ENCODE measurements at regions not wholly inside any gene's neighbourhood (a gene's known extent, or its start where the extent isn't known, plus 50 kb on each side); places are given as distances from the start of the nearest gene placed in this dataset.

- TF ChIP-seq TSHZ2 (CRISPR knock-in tag; IDR thresholded peaks at IDR 0.05), result no peak
- TF ChIP-seq SNAI2 (CRISPR knock-in tag; IDR thresholded peaks at IDR 0.05), result no peak
- TF ChIP-seq ARNTL (CRISPR knock-in tag; IDR thresholded peaks at IDR 0.05; ENCODE audit: borderline replicate concordance, low read depth), result no peak
- TF ChIP-seq TCF4 (CRISPR knock-in tag; IDR thresholded peaks at IDR 0.05; ENCODE audit: borderline replicate concordance), result no peak
- TF ChIP-seq, protein P1, sequence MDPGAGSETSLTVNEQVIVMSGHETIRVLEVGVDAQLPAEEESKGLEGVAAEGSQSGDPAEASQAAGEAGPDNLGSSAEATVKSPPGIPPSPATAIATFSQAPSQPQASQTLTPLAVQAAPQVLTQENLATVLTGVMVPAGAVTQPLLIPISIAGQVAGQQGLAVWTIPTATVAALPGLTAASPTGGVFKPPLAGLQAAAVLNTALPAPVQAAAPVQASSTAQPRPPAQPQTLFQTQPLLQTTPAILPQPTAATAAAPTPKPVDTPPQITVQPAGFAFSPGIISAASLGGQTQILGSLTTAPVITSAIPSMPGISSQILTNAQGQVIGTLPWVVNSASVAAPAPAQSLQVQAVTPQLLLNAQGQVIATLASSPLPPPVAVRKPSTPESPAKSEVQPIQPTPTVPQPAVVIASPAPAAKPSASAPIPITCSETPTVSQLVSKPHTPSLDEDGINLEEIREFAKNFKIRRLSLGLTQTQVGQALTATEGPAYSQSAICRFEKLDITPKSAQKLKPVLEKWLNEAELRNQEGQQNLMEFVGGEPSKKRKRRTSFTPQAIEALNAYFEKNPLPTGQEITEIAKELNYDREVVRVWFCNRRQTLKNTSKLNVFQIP (CRISPR knock-in tag; IDR thresholded peaks at IDR 0.05; ENCODE audit: borderline replicate concordance, low read depth), result no peak
These were observed 1588.5 kb downstream of the BRINP3 start (continued) for GRCh38 chr1:188889166-188889565.

DNA sequence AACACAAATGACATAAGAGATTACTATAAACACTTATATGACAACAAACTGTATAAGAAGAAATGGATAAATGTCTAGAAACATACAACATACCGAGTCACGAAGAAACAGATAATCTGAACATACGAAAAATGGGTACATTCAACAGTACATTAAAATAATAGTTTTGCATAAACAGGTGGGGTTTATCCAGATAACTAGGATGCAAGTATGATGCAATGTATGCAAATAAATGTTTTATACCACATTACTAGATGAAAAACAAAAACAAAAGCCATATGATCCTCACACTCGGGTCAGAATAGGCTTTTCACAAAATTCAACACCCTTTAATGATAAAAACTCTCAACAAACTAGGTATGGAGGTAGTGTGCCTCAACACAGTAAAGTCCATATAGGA lies 1585.7 kb downstream of the BRINP3 start:
- TF ChIP-seq ESRRG (CRISPR knock-in tag; IDR thresholded peaks at IDR 0.05) (no peak), ZNF8 (CRISPR knock-in tag; IDR thresholded peaks at IDR 0.05) (no peak), TSHZ2 (CRISPR knock-in tag; IDR thresholded peaks at IDR 0.05) (no peak), CSRNP3 (CRISPR knock-in tag; IDR thresholded peaks at IDR 0.05) (no peak), ISL1 (CRISPR knock-in tag; IDR thresholded peaks at IDR 0.05) (no peak), CSDC2 (CRISPR knock-in tag; IDR thresholded peaks at IDR 0.05) (no peak), ZFP30 (CRISPR knock-in tag; IDR thresholded peaks at IDR 0.05) (no peak), TCF4 (CRISPR knock-in tag; IDR thresholded peaks at IDR 0.05; ENCODE audit: borderline replicate concordance) (no peak)
- TF ChIP-seq, protein P2, sequence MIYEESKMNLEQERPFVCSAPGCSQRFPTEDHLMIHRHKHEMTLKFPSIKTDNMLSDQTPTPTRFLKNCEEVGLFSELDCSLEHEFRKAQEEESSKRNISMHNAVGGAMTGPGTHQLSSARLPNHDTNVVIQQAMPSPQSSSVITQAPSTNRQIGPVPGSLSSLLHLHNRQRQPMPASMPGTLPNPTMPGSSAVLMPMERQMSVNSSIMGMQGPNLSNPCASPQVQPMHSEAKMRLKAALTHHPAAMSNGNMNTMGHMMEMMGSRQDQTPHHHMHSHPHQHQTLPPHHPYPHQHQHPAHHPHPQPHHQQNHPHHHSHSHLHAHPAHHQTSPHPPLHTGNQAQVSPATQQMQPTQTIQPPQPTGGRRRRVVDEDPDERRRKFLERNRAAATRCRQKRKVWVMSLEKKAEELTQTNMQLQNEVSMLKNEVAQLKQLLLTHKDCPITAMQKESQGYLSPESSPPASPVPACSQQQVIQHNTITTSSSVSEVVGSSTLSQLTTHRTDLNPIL (CRISPR knock-in tag; IDR thresholded peaks at IDR 0.05; ENCODE audit: low read depth), result no peak
- TF ChIP-seq, protein P1 (CRISPR knock-in tag; IDR thresholded peaks at IDR 0.05; ENCODE audit: borderline replicate concordance, low read depth), result no peak
- ATAC-seq, result no peak

DNA sequence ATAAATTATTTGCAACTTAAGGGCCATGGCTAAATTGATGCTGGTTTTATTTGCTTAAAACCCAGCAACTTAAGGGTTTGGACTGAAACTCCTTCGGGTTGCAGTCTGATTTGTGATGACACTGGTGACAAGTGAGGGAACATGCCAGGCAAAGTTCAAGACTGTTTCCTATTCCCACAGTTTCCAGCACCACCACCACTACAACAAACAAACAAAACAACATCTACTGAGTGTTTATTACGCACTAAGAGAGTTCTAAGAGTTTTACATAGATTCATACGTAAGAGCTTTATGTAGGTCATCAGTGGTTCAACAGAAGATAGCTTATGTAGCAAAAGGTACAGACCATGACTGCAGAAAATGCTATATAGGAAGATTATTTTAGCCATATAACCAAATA lies 1582.1 kb downstream of the BRINP3 start:
- no peak for ATAC-seq
- no peak for TF ChIP-seq PATZ1 (CRISPR knock-in tag; IDR thresholded peaks at IDR 0.05; ENCODE audit: borderline replicate concordance)
- TF ChIP-seq ZFP3 (CRISPR knock-in tag; IDR thresholded peaks at IDR 0.05), result no peak
- TF ChIP-seq RARB (CRISPR knock-in tag; IDR thresholded peaks at IDR 0.05), result no peak
- TF ChIP-seq ZNF8 (CRISPR knock-in tag; IDR thresholded peaks at IDR 0.05), result no peak
- no peak for TF ChIP-seq TCF4 (CRISPR knock-in tag; IDR thresholded peaks at IDR 0.05; ENCODE audit: borderline replicate concordance)

Measured in SK-N-SH treated with all-trans-retinoic acid at 6 μM for 48 hours (cell line).